Rectal smooth muscle tissue (tissue), 1 donor: ENCODE measurements at regions not wholly inside any gene's neighbourhood (a gene's known extent, or its start where the extent isn't known, plus 50 kb on each side); places are given as distances from the start of the nearest gene placed in this dataset.
"Not testable (repeated sequence)": the region's sequence is repeated elsewhere in the genome, so short reads cannot be mapped to it uniquely, and the experiment has no call there.

Experiments used
- H3K27ac ChIP-seq: one replicate; pipeline ENCODE4 v1.7.0; 2013; ENCODE audit warnings: low read depth, low read length, inconsistent platforms
- H3K27me3 ChIP-seq: one replicate; pipeline ENCODE4 v1.7.0; 2013; ENCODE audit warnings: low read length; ENCODE audit not compliant: control insufficient read depth, insufficient read depth
- H3K36me3 ChIP-seq: one replicate; pipeline ENCODE4 v1.7.0; 2013; ENCODE audit warnings: low read length; ENCODE audit not compliant: control insufficient read depth, insufficient read depth
- H3K4me1 ChIP-seq: one replicate; pipeline ENCODE4 v1.7.0; 2013; ENCODE audit warnings: low read length; ENCODE audit not compliant: control insufficient read depth, insufficient read depth
- H3K4me3 ChIP-seq: one replicate; pipeline ENCODE4 v1.7.0; 2013; ENCODE audit warnings: low read length
- H3K9ac ChIP-seq: one replicate; pipeline ENCODE4 v1.7.0; 2013; ENCODE audit warnings: low read length

DNA sequence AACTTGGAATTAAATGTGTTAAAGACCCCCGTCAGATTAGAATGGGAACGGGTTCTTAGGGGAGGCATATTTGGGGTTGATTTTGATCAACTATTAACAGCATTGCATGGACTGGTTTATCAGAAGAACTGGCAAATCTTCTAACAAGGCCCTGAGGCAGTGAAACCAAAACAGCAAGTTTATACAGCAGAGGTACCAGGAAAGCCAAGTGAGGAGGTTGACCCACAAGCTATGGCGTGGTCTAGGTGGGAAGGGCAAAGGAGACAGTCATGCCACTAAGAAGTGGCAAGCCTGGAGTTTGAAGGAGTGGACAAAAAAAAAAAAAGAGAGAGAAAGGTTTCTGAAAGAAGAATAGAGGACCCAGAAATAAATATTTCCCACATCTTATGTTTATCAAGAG is 187.0 kb downstream of the MREG start:
- Histone ChIP-seq H3K27ac (no peak overlapping the region), H3K4me1 (peaks cover 6% of the 10 kb centered on the region), H3K27me3 (no peaks in the 10 kb centered on the region), H3K36me3 (no peaks in the 10 kb centered on the region), H3K9ac (no peak overlapping the region), H3K4me3 (no peak overlapping the region)

- Histone ChIP-seq H3K9ac (no peak overlapping the region), H3K36me3 (no peaks in the 10 kb centered on the region), H3K4me3 (no peak overlapping the region), H3K4me1 (peaks cover 6% of the 10 kb centered on the region), H3K27ac (no peak overlapping the region), H3K27me3 (no peaks in the 10 kb centered on the region)
Measured at GRCh38 chr2:215825707-215826106, 187.6 kb downstream of the MREG start.

DNA sequence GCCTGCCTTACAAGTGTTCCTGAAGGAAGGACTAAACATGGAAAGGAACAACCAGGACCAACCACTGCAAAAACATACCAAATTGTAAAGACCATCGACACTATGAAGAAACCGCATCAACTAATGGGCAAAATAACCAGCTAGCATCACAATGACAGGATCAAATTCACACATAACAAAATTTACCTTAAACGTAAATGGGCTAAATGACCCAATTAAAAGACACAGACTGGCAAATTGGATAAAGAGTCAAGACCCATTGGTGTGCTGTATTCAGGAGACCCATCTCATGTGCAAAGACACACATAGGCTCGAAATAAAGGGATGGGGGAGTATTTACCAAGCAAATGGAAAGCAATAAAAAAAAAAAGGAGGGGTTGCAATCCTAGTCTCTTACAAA is 192.1 kb downstream of the MREG start:
- H3K4me3 ChIP-seq, H3K9ac ChIP-seq, H3K4me1 ChIP-seq, H3K27ac ChIP-seq, H3K27me3 ChIP-seq, H3K36me3 ChIP-seq: not testable (repeated sequence)

DNA sequence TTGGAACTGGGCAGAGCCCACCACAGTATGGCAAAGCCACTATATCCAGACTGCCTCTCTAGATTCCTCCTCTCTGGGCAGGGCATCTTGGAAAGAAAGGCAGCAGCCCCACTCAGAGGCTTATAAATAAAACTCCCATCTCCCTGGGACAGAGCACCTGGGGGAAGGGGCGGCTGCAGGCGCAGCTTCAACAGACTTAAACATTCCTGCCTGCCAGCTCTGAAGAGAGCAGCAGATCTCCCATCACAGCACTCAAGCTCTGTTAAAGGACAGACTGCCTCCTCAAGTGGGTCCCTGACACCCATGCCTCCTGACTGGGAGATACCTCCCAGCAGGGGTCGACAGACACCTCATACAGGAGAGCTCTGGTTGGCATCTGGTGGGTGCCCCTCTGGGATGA is 193.6 kb downstream of the MREG start:
- H3K27ac ChIP-seq, H3K9ac ChIP-seq, H3K4me3 ChIP-seq, H3K27me3 ChIP-seq, H3K36me3 ChIP-seq, H3K4me1 ChIP-seq: not testable (repeated sequence)

DNA sequence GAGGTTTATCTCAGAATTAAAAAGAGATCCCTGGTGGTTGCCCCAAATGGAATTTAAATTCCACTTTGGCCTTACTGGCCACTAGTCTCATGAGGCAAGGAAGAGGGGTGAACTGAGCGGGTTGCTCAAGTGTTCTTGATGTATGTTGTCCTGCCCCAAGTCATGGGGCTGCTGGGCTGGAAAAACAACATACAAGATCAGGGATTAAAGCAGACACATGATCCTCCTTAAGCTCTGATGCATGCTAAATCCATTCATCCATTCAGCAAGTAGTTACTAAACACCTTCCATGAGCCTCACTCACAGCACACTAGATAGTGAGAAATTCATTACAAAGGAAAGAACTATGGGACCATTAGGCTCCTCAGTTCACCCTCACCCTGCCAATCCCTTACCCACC is 196.3 kb downstream of the MREG start:
- Histone ChIP-seq H3K4me3 (no peak overlapping the region), H3K4me1 (no peaks in the 10 kb centered on the region), H3K27ac (no peak overlapping the region), H3K9ac (no peak overlapping the region), H3K36me3 (no peaks in the 10 kb centered on the region), H3K27me3 (no peaks in the 10 kb centered on the region)

DNA sequence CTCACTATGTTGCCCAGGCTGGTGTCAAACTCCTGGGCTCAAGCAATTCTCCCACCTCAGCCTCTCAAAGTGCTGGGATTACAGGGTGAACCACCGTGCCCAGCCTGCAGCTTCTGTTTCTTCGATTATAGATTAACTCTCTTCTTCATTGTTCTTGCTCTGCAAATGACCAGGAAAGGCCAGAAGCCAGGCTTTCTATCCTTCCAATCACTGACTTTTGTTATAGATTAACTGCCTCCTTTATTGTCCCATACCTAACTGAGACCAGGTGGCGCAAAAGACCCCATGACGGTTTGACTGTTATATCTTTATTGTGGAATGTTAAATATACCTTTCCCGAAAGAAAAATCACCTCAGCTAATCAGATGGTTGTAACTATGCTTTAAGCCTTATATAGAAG is 196.9 kb downstream of the MREG start:
- Histone ChIP-seq H3K27me3 (no peaks in the 10 kb centered on the region), H3K9ac (no peak overlapping the region), H3K36me3 (no peaks in the 10 kb centered on the region), H3K4me1 (no peaks in the 10 kb centered on the region), H3K4me3 (no peak overlapping the region), H3K27ac (no peak overlapping the region)

DNA sequence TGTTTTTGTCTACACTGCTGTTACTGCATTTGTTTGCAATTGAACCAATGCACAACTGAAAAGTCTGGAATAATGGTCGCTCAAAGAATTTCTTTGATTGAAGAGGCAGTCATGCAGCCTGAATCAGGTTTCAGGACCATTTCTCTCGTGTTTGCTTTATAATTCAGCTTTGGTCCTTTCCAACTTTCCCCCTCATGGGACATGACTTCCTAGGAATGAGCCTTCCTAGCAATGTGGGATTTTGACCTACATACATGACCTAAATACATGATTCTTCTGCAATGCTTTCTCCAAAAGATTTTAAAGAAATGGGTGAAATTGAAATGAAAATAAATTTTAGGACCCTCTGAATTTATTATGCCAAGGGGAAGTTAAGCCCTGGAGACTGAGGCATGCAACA is 197.4 kb downstream of the MREG start:
- Histone ChIP-seq H3K27ac (no peak overlapping the region), H3K4me1 (no peaks in the 10 kb centered on the region), H3K4me3 (no peak overlapping the region), H3K27me3 (no peaks in the 10 kb centered on the region), H3K36me3 (no peaks in the 10 kb centered on the region), H3K9ac (no peak overlapping the region)

GRCh38 chr2:215812966-215813365 is 200.4 kb downstream of the MREG start:
- Histone ChIP-seq H3K4me1 (no peaks in the 10 kb centered on the region), H3K36me3 (no peaks in the 10 kb centered on the region), H3K27me3 (no peaks in the 10 kb centered on the region), H3K27ac (no peak overlapping the region), H3K9ac (no peak overlapping the region), H3K4me3 (no peak overlapping the region)

DNA sequence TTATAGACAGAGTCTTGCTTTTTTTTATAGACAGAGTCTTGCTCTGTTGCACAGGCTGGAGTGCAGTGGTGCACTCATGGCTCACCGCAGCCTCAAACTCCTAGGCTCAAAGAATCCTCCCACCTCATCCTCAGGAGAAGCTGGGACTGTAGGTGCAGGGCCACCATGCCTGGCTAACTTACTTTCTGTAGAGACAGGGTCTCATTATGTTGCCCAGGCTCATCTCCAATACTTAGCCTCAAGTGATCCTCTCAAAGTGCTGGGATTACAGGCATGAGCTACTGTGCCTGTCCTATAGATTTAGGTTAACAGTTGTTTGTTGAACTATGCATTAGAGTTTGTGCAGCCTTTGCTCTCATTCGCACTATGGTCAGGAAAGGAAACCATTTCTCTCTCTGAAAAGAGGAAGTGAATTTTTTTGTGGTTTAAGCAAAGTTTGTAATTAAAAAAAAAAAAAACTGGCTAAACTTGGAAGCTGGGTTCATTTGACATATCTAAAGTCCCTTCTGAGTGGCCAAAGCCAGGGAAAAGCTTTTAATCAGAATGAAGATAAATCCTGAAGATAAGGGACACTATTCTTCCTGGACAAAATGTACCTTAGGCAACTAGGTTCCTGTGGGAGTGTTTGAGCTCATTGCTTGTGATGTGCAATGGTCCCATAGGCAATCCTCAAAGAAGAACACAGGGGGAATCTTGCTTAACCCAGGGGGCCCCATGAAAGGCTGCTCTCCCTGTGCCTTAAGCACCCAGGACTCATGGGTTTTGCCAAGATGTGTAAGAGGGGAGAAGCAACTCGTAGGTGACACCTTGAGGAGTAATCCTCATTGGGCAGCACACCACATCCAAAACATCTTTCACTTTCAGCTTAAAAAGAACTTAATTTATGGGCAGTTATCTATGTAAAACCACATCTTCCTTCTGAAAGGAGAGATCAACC is 201.7 kb downstream of the MREG start:
- Histone ChIP-seq H3K27me3 (no peaks in the 10 kb centered on the region), H3K27ac (no peak overlapping the region), H3K4me3 (no peak overlapping the region), H3K36me3 (no peaks in the 10 kb centered on the region), H3K9ac (no peak overlapping the region), H3K4me1 (no peaks in the 10 kb centered on the region)

- Histone ChIP-seq H3K9ac (no peak overlapping the region), H3K4me1 (no peaks in the 10 kb centered on the region), H3K27me3 (no peaks in the 10 kb centered on the region), H3K4me3 (no peak overlapping the region), H3K36me3 (no peaks in the 10 kb centered on the region), H3K27ac (no peak overlapping the region)
Measured at GRCh38 chr2:215811003-215811402, 202.3 kb downstream of the MREG start.

GRCh38 chr2:215808996-215809395 is 204.4 kb downstream of the MREG start:
- no peaks in the 10 kb centered on the region for H3K27me3 ChIP-seq
- H3K27ac ChIP-seq: no peak overlapping the region
- H3K4me3 ChIP-seq: no peak overlapping the region
- no peaks in the 10 kb centered on the region for H3K4me1 ChIP-seq
- H3K9ac ChIP-seq: no peak overlapping the region
- no peaks in the 10 kb centered on the region for H3K36me3 ChIP-seq

DNA sequence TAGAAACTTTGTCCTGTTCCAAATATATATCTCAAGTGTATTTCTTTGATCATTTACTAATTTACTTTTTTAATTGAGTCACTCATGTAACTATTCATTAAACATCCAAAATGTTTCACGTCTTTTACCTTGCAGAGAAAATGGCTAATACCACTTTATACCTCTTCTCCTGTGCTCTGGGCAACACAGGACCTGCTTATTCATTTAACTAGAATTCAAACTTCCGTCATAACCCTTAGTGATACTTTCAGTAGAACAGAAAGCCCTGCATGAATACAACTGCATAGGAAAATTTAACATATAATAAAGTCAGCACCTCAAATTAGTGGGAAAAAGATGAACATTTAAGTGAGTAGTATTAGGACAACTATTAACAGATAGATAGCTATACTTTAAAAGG is 205.2 kb downstream of the MREG start:
- Histone ChIP-seq H3K4me1 (no peaks in the 10 kb centered on the region), H3K36me3 (no peaks in the 10 kb centered on the region), H3K27ac (no peak overlapping the region), H3K9ac (no peak overlapping the region), H3K4me3 (no peak overlapping the region), H3K27me3 (no peaks in the 10 kb centered on the region)

- Histone ChIP-seq H3K9ac (no peak overlapping the region), H3K36me3 (no peaks in the 10 kb centered on the region), H3K27me3 (no peaks in the 10 kb centered on the region), H3K27ac (no peak overlapping the region), H3K4me1 (no peaks in the 10 kb centered on the region), H3K4me3 (no peak overlapping the region)
Measured at GRCh38 chr2:215805493-215805892, 207.9 kb downstream of the MREG start.
